Tongue (tissue), 1 donor: ENCODE measurements at regions not wholly inside any gene's neighbourhood (a gene's known extent, or its start where the extent isn't known, plus 50 kb on each side); places are given as distances from the start of the nearest gene placed in this dataset.
A peak's percentile ranks its signal among the peaks of the same experiment; 100 is the strongest.
"Not testable (repeated sequence)": the region's sequence is repeated elsewhere in the genome, so short reads cannot be mapped to it uniquely, and the experiment has no call there.

Source experiments
- DNase-seq: peaks from one replicate; pipeline ENCODE4 v3.0.0-alpha.2; 2015

GRCh38 chr4:10275696-10276095 is 159.1 kb upstream of the WDR1 start:
- DNase-seq = no peak

DNA sequence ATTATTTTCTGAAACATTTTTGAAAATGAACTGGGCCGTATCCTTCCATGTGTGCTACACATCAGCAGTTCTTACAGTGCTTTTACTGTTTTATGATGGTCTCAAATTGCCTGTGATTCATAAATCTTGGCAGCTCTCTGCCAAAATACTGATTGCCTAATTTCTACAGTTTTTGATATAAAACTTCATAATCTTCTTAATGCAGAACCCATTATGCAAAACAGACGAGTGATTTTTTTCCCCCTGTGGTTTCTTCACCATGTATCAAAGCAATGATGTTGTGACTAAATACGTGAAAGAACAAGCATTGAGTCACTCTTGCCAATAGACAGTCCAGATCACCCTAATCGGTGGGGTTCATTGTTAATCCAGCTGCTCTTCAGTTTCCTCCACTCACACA is 156.4 kb upstream of the WDR1 start:
- no peak for DNase-seq

DNA sequence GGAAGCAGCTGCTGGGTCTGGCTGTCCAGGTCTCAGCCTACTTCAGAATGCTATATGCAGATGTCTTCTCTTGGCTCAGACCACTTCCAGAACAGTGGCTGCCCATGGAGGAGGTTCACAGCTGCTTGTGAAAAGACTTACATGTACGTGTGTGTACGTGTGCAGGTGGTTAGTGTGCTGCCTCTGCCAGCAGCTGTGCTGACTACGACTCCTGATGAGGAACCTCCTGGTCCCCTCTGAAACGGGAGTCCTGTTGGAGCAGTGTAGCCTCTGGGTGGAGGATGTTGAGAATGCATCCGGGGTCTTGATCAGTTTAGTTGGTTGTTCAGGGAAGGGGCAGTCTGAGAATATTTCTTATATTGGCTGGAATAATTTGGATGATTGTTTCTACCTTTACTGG is 155.9 kb upstream of the WDR1 start:
- peak; percentile 24 for DNase-seq

GRCh38 chr4:10267066-10267465 is 150.5 kb upstream of the WDR1 start:
- no peak for DNase-seq

- no peak for DNase-seq
Observed at GRCh38 chr4:10260777-10261176, 144.2 kb upstream of the WDR1 start.

- DNase-seq = no peak
Observed at GRCh38 chr4:10259976-10260375, 143.4 kb upstream of the WDR1 start.

DNA sequence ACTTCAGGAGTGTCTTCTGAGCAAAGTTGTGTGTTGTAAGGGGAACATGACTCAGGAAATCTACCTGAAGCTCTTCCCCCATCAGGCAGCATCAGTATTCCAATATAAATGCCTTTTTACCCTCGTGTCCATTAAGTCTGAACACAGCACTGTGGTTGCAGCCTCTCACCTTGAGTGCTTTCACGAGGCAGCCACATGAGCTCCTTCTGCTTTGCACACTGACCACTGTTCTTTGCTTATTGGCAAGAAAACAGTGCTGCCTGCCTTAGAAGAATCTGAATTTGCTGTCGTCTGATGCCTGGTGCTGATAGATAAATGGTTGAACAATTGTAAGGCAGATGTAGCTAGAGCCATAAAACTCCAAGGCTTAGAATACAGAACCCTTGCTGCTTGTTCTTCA is 139.6 kb upstream of the WDR1 start:
- DNase-seq = no peak

- DNase-seq = peak; percentile 33
Observed at GRCh38 chr4:10253765-10254164, 137.2 kb upstream of the WDR1 start.

DNA sequence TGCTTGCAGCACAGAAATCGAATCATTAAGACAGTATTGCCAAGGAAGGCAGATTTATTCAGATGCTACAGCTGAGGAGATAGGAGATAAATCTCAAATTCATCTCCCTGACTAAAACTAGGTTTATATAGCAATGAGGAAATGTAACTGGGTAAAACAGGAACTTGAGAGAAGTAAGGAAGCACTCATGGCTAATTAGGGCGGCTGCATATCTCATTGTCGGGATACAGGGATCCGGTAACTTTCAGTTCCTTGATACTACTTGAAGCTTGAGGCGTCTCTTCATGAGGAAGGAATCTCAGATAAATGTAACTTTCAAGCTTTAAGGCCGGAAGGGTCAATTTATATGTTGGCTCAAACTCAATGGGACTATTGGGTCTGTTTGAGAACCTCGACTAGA is 129.2 kb upstream of the WDR1 start:
- DNase-seq = no peak

GRCh38 chr4:10243856-10244255 is 127.3 kb upstream of the WDR1 start:
- no peak for DNase-seq

DNA sequence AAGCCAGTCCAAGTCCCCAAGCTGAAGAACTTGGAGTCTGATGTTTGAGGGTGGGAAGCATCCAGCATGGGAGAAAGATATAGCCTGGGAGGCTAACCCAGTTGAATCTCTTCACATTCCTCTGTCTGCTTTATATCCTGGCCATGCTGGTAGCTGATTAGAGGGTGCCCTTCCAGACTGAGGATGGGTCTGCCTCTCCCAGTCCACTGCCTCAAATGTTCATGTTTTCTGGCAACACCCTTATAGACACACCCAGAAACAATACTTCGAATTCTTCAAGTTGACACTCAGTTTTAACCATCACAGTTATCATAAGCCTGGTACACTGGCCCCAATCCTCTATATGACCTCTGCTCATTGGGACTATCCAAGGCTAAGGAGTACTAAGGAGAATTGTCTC is 124.1 kb upstream of the WDR1 start:
- no peak for DNase-seq

DNA sequence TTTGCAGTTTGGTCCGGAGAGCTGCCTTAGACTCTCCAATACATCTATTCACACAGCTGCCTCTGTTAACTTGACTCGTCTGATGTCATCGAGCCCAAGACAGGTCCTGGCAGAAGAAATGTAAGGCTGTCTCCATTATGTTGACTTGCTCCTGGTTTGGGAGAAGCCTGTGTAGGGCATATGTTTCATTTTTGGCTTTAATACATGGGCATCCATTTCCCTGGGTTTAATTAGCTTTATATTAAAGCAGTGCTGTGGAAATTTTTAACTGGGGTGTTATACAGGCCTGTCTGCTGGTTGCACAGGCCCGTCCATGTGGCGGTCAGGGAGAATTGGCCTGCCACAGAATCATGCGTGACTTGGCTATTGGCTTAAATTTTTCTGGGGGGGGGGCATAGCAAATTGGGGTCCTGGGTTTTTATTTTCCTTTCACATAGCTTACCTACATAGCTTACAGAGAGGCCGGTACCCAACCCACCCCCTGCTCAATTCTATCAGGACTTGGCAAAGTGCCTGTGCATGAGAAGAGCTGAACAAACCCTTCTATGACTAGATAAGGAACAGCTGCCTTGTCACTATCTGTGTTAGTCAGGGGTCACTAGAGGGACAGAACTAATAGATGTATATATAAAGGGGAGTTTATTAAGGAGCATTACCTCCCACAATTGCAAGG is 123.5 kb upstream of the WDR1 start:
- DNase-seq = peak; percentile 77

DNA sequence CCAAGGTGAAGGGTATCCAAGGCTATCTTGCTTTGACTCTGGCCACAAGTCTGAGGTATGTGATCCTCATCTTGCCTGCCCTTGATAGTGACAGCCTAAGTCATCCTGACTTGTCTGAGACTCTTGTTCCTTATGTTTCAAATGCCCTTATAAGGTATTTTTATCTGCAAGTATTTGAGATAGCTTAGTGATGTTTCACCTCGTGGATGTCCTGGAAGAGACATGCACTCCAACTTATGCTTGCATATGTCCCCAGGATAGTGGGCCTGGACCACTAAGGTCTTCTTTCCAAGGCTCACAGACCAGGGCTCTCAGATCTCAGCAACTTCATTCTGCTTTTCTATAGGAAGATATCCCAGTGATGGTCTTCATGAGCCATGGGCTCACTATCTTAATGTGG is 120.5 kb upstream of the WDR1 start:
- no peak for DNase-seq

- DNase-seq = no peak
Observed at GRCh38 chr4:10232114-10232513, 115.5 kb upstream of the WDR1 start.

DNA sequence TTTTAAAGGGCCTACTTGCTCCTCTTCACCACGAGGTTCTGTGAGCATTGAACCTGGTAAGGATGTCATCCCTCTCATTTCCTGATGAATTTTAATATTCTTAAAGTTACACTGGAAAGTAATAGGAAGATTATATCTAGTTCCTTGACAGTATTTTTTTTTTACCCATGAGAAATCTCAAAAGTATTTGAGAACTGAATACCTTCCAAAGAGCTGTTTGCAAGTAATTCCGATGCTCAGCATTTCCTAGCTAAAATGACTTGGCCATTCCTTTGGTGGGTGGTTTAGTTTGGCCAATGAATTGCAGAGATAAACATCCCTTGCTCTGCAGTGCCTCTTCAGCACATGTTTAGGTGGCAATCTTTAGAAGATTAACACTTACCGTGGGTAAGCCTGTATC is 110.2 kb upstream of the WDR1 start:
- no peak for DNase-seq

GRCh38 chr4:10225096-10225495 is 108.5 kb upstream of the WDR1 start:
- no peak for DNase-seq

DNA sequence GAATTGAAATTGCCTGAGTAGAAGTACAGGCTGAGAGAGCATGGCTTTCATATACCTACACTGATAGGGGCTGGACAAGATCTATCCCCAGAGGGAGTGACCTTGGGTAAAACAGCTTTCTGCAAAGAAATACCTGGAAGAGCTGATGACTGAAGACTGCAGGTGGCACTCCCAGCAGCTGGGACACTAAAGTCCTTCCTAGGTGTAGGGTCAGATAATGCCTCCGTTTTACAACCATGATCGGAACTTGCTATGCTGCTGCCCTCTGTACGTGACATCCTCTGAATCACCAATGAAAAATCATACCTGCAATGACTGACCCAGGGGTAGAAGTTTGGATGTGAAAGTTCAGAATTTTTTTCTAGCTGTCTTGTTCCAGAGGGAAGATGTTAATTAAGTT is 107.2 kb upstream of the WDR1 start:
- no peak for DNase-seq

GRCh38 chr4:10213481-10213880 is 96.9 kb upstream of the WDR1 start:
- not testable (repeated sequence) for DNase-seq

- no peak for DNase-seq
Observed at GRCh38 chr4:10212901-10213300, 96.3 kb upstream of the WDR1 start.

GRCh38 chr4:10212400-10212799 is 95.8 kb upstream of the WDR1 start:
- DNase-seq = no peak

DNA sequence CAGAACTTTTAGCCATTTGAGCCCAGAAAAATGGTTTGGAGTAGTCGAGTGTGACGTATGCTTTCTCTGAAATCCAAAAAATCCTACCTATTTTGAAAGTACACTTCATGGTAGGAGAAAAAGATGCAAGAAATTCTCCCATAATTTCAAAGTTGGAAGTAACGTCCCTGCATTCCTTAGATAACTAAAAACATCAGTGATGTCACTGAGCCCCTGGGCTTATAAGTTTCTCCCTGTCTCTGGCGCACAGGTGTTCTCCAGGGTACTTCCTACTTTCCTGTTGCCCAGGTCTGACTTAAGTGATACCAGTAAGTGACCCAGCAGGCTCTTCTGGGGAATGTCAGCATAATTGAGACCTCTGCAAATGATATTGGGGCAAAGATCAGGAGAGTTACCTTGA is 90.5 kb upstream of the WDR1 start:
- DNase-seq = no peak

DNA sequence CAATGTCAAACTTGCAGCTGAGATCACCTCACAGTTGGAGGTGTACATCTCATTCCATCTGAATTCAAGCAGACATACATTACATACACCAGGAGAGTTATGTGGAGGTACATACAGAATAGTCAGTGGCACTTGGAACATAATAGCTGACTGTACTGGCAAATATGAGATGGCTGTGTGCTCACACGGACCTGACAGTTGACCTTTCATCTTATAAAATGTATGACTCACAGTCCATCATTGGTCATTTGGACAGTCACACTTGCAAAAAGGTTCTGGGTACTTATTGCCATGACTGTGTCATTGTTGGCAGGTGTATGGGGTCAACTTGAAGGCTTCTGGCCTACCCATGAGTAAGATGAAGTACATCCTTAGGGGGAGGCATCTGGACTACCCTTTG is 88.6 kb upstream of the WDR1 start:
- no peak for DNase-seq

DNA sequence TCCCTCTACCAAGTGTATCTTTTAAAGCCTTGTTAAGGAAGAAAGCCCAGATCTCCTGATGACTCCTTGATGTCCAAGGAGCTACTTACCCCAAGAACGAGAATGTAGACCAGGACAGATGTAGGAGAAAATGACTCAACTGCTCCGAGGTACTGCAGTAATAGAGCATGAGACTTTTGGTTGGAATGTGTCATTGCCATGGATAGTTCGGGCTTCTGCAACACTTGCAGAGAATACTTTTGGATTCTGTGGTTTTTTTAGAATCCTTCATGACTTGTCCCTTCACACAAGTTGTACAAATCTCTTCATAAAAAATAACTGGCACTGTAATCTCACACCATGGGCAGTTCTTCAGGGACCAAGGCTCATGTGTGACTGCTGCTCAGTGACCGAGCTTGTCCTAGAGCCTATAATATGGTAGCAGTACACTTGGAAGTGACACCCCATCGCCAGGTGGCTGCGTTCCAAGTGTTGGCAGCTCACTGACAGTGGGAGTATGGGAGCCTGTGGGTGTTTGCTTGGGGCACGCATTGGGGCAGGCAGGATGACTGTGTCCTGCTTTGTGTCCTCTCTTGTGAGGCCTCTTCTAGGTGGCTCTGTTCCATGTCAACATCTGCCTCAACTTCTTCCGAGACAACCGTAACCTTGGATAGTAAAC is 87.9 kb upstream of the WDR1 start:
- DNase-seq = no peak

DNA sequence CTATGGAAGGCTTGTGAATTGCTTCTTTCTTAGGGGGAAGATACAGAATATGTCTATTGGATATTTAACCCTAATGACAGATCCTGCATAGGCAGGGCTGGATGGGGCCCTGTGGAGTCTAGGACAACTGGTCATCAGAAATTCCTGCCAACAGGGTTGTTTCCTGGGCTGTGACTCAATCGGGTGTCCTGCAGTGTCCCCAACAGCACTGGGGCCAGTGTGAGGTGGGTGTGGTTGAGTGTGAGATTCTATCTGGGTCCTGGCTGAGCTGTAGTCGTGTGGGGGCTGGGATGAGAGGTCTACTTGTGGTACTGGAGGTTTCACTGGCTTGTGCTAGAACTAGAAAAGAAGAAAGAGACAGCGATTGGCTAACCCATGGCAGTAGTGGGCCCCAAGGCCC is 87.3 kb upstream of the WDR1 start:
- DNase-seq = no peak
